IMR-90 (cell line): ENCODE measurements at regions not wholly inside any gene's neighbourhood (a gene's known extent, or its start where the extent isn't known, plus 50 kb on each side); places are given as distances from the start of the nearest gene placed in this dataset.

Source experiments
- ATAC-seq: fragments of 200-7000 bp; cut with Tn5 transposase; 2 replicates; pipeline ENCODE4 v1.9.1; 2020; ENCODE audit warnings: low read depth, mild to moderate bottlenecking, moderate library complexity
- BruUV-seq: library from RNA; stranded (reverse); fragments of 400-500 nt; replicated peaks from 2 replicates; lab custom pipeline; 2021; lab: Mats Ljungman, UMichigan
- CTCF ChIA-PET: fragments of 300-600 bp; formaldehyde crosslinking; extraction: SDS; loops from one replicate; lab custom pipeline; 2021; ENCODE audit warnings: antibody characterized with exemption; lab: Yijun Ruan, JAX
- POLR2A ChIA-PET: fragments of 300-600 bp; sonication (Branson Sonifier 250); formaldehyde crosslinking; loops from one replicate; lab custom pipeline; 2022; ENCODE audit warnings: antibody characterized with exemption; ENCODE audit not compliant: unreplicated experiment; lab: Charles Lee
- DNase-seq: peaks from one replicate; pipeline ENCODE4 v3.0.0; 2013
- H2AFZ ChIP-seq: replicated peaks from 2 replicates; pipeline ENCODE3; 2013; ENCODE audit warnings: low read length, mild to moderate bottlenecking; ENCODE audit not compliant: poor library complexity
- H2AK5ac ChIP-seq: 2 replicates; pipeline ENCODE4 v1.6.1; 2013; ENCODE audit warnings: low read depth, low read length, inconsistent platforms
- H2AK9ac ChIP-seq: replicated peaks from 2 replicates; pipeline ENCODE3; 2013; ENCODE audit warnings: mild to moderate bottlenecking, low read depth, low read length, moderate library complexity; ENCODE audit not compliant: poor library complexity
- H2BK120ac ChIP-seq: 2 replicates; pipeline ENCODE4 v1.6.1; 2013; ENCODE audit warnings: low read depth, low read length, inconsistent platforms
- H2BK15ac ChIP-seq: 3 replicates; pipeline ENCODE4 v1.6.1; 2013; ENCODE audit warnings: low read depth, low read length, inconsistent platforms
- H2BK20ac ChIP-seq: 2 replicates; pipeline ENCODE4 v1.6.1; 2013; ENCODE audit warnings: low read depth, mild to moderate bottlenecking, inconsistent platforms, low read length, moderate library complexity
- H2BK5ac ChIP-seq: 2 replicates; pipeline ENCODE4 v1.6.1; 2013; ENCODE audit warnings: mild to moderate bottlenecking, low read depth, low read length, inconsistent platforms; ENCODE audit not compliant: poor library complexity, severe bottlenecking
- H3K14ac ChIP-seq: replicated peaks from 2 replicates; pipeline ENCODE4 v1.6.1; 2013; ENCODE audit warnings: low read depth, low read length, inconsistent platforms
- H3K18ac ChIP-seq: 2 replicates; pipeline ENCODE4 v1.6.1; 2013; ENCODE audit warnings: low read depth, low read length, control low read depth
- H3K23ac ChIP-seq: 2 replicates; pipeline ENCODE4 v1.6.1; 2013; ENCODE audit warnings: low read depth, low read length, inconsistent platforms
- H3K27ac ChIP-seq: 2 replicates; pipeline ENCODE4 v1.5.1; 2013; ENCODE audit warnings: mild to moderate bottlenecking, control low read depth, low read length; ENCODE audit not compliant: insufficient read depth
- H3K27me3 ChIP-seq: 2 replicates; pipeline ENCODE4 v1.6.1; 2013; ENCODE audit warnings: low read length; ENCODE audit not compliant: control insufficient read depth, insufficient read depth
- H3K36me3 ChIP-seq: 2 replicates; pipeline ENCODE4 v1.6.1; 2013; ENCODE audit warnings: low read length, mixed read lengths; ENCODE audit not compliant: control insufficient read depth, insufficient read depth
- H3K4ac ChIP-seq: 2 replicates; pipeline ENCODE4 v1.6.1; 2013; ENCODE audit warnings: low read depth, low read length, inconsistent platforms
- H3K4me1 ChIP-seq: 2 replicates; pipeline ENCODE4 v1.6.1; 2013; ENCODE audit warnings: low read length, mixed read lengths; ENCODE audit not compliant: control insufficient read depth, insufficient read depth
- H3K4me2 ChIP-seq: 2 replicates; pipeline ENCODE4 v1.6.1; 2013; ENCODE audit warnings: low read depth, mild to moderate bottlenecking, control low read depth, low read length, moderate library complexity
- H3K4me3 ChIP-seq: 2 replicates; pipeline ENCODE4 v1.5.1; 2013; ENCODE audit warnings: low read depth, mild to moderate bottlenecking, control low read depth, low read length, moderate library complexity; ENCODE audit not compliant: insufficient read depth
- H3K56ac ChIP-seq: 2 replicates; pipeline ENCODE4 v1.6.1; 2013; ENCODE audit warnings: low read length, inconsistent platforms; ENCODE audit not compliant: insufficient read depth; ENCODE audit errors: extremely low read depth
- H3K79me1 ChIP-seq, 2 experiments: 2 replicates each; pipeline ENCODE4 v1.6.1; 2013; ENCODE audit warnings: low read length in 2 of 2, inconsistent platforms in 1 of 2, low read depth in 1 of 2
- H3K9ac ChIP-seq: 2 replicates; pipeline ENCODE4 v1.6.1; 2013; ENCODE audit warnings: low read depth, low read length, control low read depth
- H3K9me1 ChIP-seq: 2 replicates; pipeline ENCODE4 v1.6.1; 2013; ENCODE audit warnings: low read length, inconsistent platforms; ENCODE audit not compliant: insufficient read depth
- H3K9me3 ChIP-seq: 2 replicates; pipeline ENCODE4 v1.6.1; 2013; ENCODE audit warnings: low read length; ENCODE audit not compliant: control insufficient read depth, insufficient read depth
- H4K20me1 ChIP-seq: 2 replicates; pipeline ENCODE4 v1.6.1; 2013; ENCODE audit warnings: low read length, inconsistent platforms; ENCODE audit not compliant: insufficient read depth
- H4K5ac ChIP-seq: 2 replicates; pipeline ENCODE4 v1.6.1; 2013; ENCODE audit warnings: mild to moderate bottlenecking, low read depth, low read length, control low read depth
- H4K8ac ChIP-seq, 2 experiments: 2 replicates each; pipeline ENCODE4 v1.6.1; 2013; ENCODE audit warnings: low read depth in 2 of 2, low read length in 2 of 2, control low read depth in 1 of 2, inconsistent platforms in 1 of 2
- H4K91ac ChIP-seq: 2 replicates; pipeline ENCODE4 v1.6.1; 2013; ENCODE audit warnings: low read depth, low read length, inconsistent platforms; ENCODE audit not compliant: insufficient read depth
- BHLHE40 ChIP-seq: fragments of 150-350 bp; IDR thresholded peaks from 2 replicates; pipeline ENCODE4 v1.6.1; 2016; ENCODE audit warnings: mild to moderate bottlenecking, low read depth, low read length
- CEBPB ChIP-seq: IDR thresholded peaks from 2 replicates; pipeline ENCODE4 v1.6.1; 2012; ENCODE audit warnings: low read depth, low read length, improper control_type of control experiment
- CHD1 ChIP-seq: IDR thresholded peaks from 2 replicates; pipeline ENCODE4 v1.6.1; 2012; ENCODE audit warnings: low read depth, low read length, improper control_type of control experiment
- CTCF ChIP-seq: conservative IDR thresholded peaks from 2 replicates; pipeline ENCODE4 v1.5.1; 2012; ENCODE audit warnings: mild to moderate bottlenecking, low read depth, low read length, improper control_type of control experiment
- ELK1 ChIP-seq: fragments of 150-350 bp; IDR thresholded peaks from 2 replicates; pipeline ENCODE4 v1.6.1; 2016; ENCODE audit warnings: low read depth, mild to moderate bottlenecking, low read length, moderate library complexity, borderline replicate concordance
- FOS ChIP-seq: fragments of 150-350 bp; IDR thresholded peaks from 2 replicates; pipeline ENCODE4 v1.6.1; 2016; ENCODE audit warnings: low read depth, low read length
- MAFK ChIP-seq: IDR thresholded peaks from 2 replicates; pipeline ENCODE4 v1.6.1; 2012; ENCODE audit warnings: low read depth, low read length, improper control_type of control experiment
- MAZ ChIP-seq: IDR thresholded peaks from 2 replicates; pipeline ENCODE4 v1.6.1; 2012; ENCODE audit warnings: low read depth, mild to moderate bottlenecking, low read length, improper control_type of control experiment, moderate library complexity, borderline replicate concordance
- MXI1 ChIP-seq: IDR thresholded peaks from 2 replicates; pipeline ENCODE4 v1.6.1; 2012; ENCODE audit warnings: low read depth, mild to moderate bottlenecking, low read length, moderate library complexity, borderline replicate concordance
- NFE2L2 ChIP-seq: fragments of 150-350 bp; IDR thresholded peaks from 2 replicates; pipeline ENCODE4 v1.6.1; 2016; ENCODE audit warnings: low read depth, mild to moderate bottlenecking, low read length
- POLR2A ChIP-seq: IDR thresholded peaks from 2 replicates; pipeline ENCODE4 v1.6.1; 2012; ENCODE audit warnings: mild to moderate bottlenecking, low read depth, low read length
- RAD21 ChIP-seq: IDR thresholded peaks from 2 replicates; pipeline ENCODE4 v1.6.1; 2012; ENCODE audit warnings: low read length, improper control_type of control experiment
- RCOR1 ChIP-seq: IDR thresholded peaks from 2 replicates; pipeline ENCODE4 v1.6.1; 2012; ENCODE audit warnings: mild to moderate bottlenecking, low read length, improper control_type of control experiment; ENCODE audit not compliant: insufficient replicate concordance
- RFX5 ChIP-seq: IDR thresholded peaks from 2 replicates; pipeline ENCODE4 v1.8.0; 2012; ENCODE audit warnings: low read depth, mild to moderate bottlenecking, low read length, moderate library complexity
- SMC3 ChIP-seq: fragments of 150-350 bp; IDR thresholded peaks from 2 replicates; pipeline ENCODE4 v1.6.1; 2016; ENCODE audit warnings: low read depth, mild to moderate bottlenecking, antibody characterized with exemption, low read length, moderate library complexity
- USF2 ChIP-seq: fragments of 150-350 bp; IDR thresholded peaks from 2 replicates; pipeline ENCODE4 v1.6.1; 2017; ENCODE audit warnings: mild to moderate bottlenecking, antibody characterized with exemption, low read length, low read depth
- WGBS, 2 experiments: methylation state at CpG; one replicate each; pipeline versions ENCODE4 v1.1.5 to v1.1.7; 2013; ENCODE audit warnings: missing lambda C conversion rate in 2 of 2; ENCODE audit not compliant: insufficient read length in 1 of 2; ENCODE audit errors: extremely low coverage in 2 of 2; 5-methylcytosine and 5-hydroxymethylcytosine counted together
- dilution Hi-C: fragments of 300-500 bp; cut with HindIII; formaldehyde crosslinking; loops from one replicate; pipeline ENCODE4 v1.14.3; 2018; ENCODE audit warnings: low sequenced_read_pairs; ENCODE audit not compliant: unreplicated experiment
- in situ Hi-C: fragments of 300-500 bp; cut with MboI; formaldehyde crosslinking; loops from 3 replicates; pipeline ENCODE4 v1.14.3; 2019; ENCODE audit warnings: low sequenced_read_pairs, inconsistent platforms, mixed read lengths
- intact Hi-C: fragments of 100-400 bp; cut with micrococcal nuclease; formaldehyde crosslinking; loops from 2 replicates; pipeline ENCODE4 v1.10.0; 2022

DNA sequence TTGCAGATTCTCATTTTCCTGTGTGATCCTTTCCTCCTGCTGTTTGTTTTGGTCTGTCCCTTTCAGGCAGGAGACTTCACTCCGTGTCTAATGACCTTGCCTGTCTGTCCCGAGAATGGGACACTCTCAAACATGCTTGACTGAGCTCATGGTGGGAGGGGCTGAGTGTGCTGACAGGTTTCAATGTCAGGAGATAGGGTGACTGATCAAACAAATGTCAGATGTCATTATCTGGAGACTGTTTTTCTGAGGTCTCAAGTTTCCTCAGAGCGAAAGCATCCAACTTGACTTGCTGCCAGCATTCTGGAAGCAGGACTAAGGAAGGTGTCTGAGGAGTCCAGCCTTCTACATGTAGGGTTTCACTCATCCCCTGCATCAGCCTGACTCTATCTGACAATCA, 228.8 kb upstream of the KIAA1217 start:
- TF ChIP-seq RAD21 (no peak), SMC3 (no peak), BHLHE40 (no peak), FOS (no peak), ELK1 (no peak), RFX5 (no peak), POLR2A (no peak), MAFK (no peak), CTCF (no peak), CEBPB (no peak), NFE2L2 (no peak), USF2 (no peak), RCOR1 (no peak), CHD1 (no peak), MXI1 (no peak), MAZ (no peak)
- Histone ChIP-seq H3K4me3 (no peak overlapping the region), H2BK120ac (no peak overlapping the region), H4K5ac (no peak overlapping the region), H3K9me1 (no peaks in the 10 kb centered on the region), H2BK15ac (no peak overlapping the region), H3K14ac (no peak overlapping the region), H3K79me1 (no peaks in the 10 kb centered on the region), H2AK9ac (no peak overlapping the region), H3K18ac (no peak overlapping the region), H4K20me1 (no peaks in the 10 kb centered on the region), H3K56ac (no peak overlapping the region), H3K27me3 (no peaks in the 10 kb centered on the region), H3K27ac (no peak overlapping the region), H3K9ac (no peak overlapping the region), H3K36me3 (no peaks in the 10 kb centered on the region), H2AFZ (no peak overlapping the region), H4K91ac (no peak overlapping the region), H3K23ac (no peak overlapping the region), H3K4ac (no peak overlapping the region), H2BK20ac (no peak overlapping the region), H3K4me2 (no peak overlapping the region), H2AK5ac (no peak overlapping the region), H2BK5ac (no peak overlapping the region), H3K4me1 (no peaks in the 10 kb centered on the region), H3K9me3 (peaks cover 4% of the 10 kb centered on the region; the same call in 1 of the 2 replicates), H4K8ac (no peak overlapping the region)
- no CpG with 5 or more reads among the region's 3 CpGs for WGBS, 2 experiments
- no peak for ATAC-seq
- in situ Hi-C loops: no loop called here
- ChIA-PET POLR2A (no interaction called here), CTCF (interaction anchor here (1.5 kb wide), 1 partner anchor 14 kb away, joined by 4 read pairs; no protein-coding TSS in a partner anchor)
- dilution Hi-C loops: no loop called here
- BruUV-seq: no TSS peak
- no peak for DNase-seq
- intact Hi-C loops: no loop called here
